SU-DHL-6 (cell line): ENCODE measurements at regions not wholly inside any gene's neighbourhood (a gene's known extent, or its start where the extent isn't known, plus 50 kb on each side); places are given as distances from the start of the nearest gene placed in this dataset.

Source experiments
- CTCF ChIP-seq: fragments of 200-600 bp; sonication (generic); IDR thresholded peaks from one replicate; pipeline ENCODE4 v1.5.1; 2017; ENCODE audit warnings: antibody characterized with exemption, mild to moderate bottlenecking, low read length, moderate library complexity; ENCODE audit not compliant: insufficient read depth, poor library complexity, severe bottlenecking
- EZH2phosphoT487 ChIP-seq: fragments of 200-600 bp; sonication (generic), shearing (Covaris generic); conservative IDR thresholded peaks from 2 replicates; pipeline ENCODE4 v1.6.1; 2018; ENCODE audit warnings: mild to moderate bottlenecking, antibody characterized with exemption, low read length, moderate library complexity, mixed read lengths

GRCh38 chr15:95425859-95426258 lies 904.6 kb upstream of the NR2F2 start:
- TF ChIP-seq CTCF (no peak), EZH2phosphoT487 (no peak)
